ENCODE measurements at regions not wholly inside any gene's neighbourhood (a gene's known extent, or its start where the extent isn't known, plus 50 kb on each side); places are given as distances from the start of the nearest gene placed in this dataset.

DNA sequence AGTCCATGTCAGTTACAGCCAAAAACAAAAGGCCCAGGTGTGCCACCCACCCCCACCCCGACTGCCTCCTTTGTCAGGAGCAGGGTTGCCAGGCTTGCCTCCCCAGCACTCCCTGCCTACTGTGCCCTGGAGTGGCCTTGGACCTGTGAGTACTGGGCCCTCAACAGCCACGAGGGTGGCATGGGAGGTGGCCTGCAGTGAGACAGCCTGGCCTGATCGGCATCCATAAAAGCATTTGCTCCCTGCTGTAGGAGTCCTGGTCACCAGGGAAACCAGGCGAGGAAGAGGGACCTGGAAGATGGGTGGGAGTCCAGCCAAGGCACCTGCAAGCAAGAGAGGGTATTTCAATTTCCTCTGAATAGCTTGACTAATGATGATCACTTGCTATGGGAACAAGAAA, 56.4 kb upstream of the KCNMB2 start:
- no peak overlapping the region for H3K18ac ChIP-seq (ENCODE audit: low read length)
- H3K4me2 ChIP-seq (ENCODE audit: low read length) = no peak overlapping the region
- H3K56ac ChIP-seq (ENCODE audit: low read length) = no peak overlapping the region
- H3K4me1 ChIP-seq (ENCODE audit: control insufficient read depth, low read depth, low read length) = no peaks in the 10 kb centered on the region
- no peak overlapping the region for H4K8ac ChIP-seq (ENCODE audit: low read depth, low read length)
- H3K79me2 ChIP-seq (ENCODE audit: control insufficient read depth, insufficient read depth, low read length) = no peaks in the 10 kb centered on the region
- H2BK120ac ChIP-seq (ENCODE audit: low read depth, low read length) = no peak overlapping the region
- WGBS (ENCODE audit: extremely low coverage, insufficient coverage, low lambda C conversion rate) = no CpG with 5 or more reads among the region's 4 CpGs
- no peaks in the 10 kb centered on the region for H3K36me3 ChIP-seq (ENCODE audit: control insufficient read depth, insufficient read depth, low read length)
- H3K4ac ChIP-seq (ENCODE audit: low read depth, low read length) = no peak overlapping the region
- no peak overlapping the region for H3K23ac ChIP-seq (ENCODE audit: low read length)
- H3K9ac ChIP-seq (ENCODE audit: low read length) = no peak overlapping the region
- no peak overlapping the region for H2AK5ac ChIP-seq (ENCODE audit: low read length)
- no peak for DNase-seq
- H2BK5ac ChIP-seq (ENCODE audit: low read length) = no peak overlapping the region
- H2BK15ac ChIP-seq (replicated peaks; ENCODE audit: low read depth) = no peak overlapping the region
- H3K4me3 ChIP-seq (ENCODE audit: low read length) = no peak overlapping the region
- H3K79me1 ChIP-seq (ENCODE audit: low read length) = no peaks in the 10 kb centered on the region
- H3K27ac ChIP-seq (ENCODE audit: low read depth, low read length) = no peak overlapping the region
- no peak overlapping the region for H4K5ac ChIP-seq (ENCODE audit: low read length)
- H3K27me3 ChIP-seq (ENCODE audit: insufficient read depth, low read length, poor library complexity) = no peaks in the 10 kb centered on the region

DNA sequence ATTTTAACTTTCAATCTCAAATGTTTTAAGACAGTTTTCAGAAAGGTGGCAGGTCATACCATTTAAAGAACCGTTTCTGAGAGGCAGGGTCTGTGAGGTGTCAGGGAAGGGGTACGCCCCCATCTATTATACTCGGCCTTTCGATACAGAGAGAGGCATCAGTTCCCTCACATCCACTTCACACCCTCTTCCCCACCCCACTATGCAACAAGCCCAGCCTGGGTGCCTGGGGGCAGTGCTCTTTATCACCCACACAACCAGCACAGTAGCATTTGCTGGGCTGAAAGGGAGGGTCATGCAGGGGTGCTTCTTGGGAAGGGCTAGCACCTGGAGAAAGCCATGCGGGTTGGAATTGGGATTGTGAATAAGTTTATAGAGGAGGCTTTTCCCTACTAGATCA, 56.0 kb upstream of the KCNMB2 start:
- Histone ChIP-seq H2BK15ac (replicated peaks; ENCODE audit: low read depth) (no peak overlapping the region), H3K4ac (ENCODE audit: low read depth, low read length) (no peak overlapping the region), H3K36me3 (ENCODE audit: control insufficient read depth, insufficient read depth, low read length) (no peaks in the 10 kb centered on the region), H3K79me1 (ENCODE audit: low read length) (no peaks in the 10 kb centered on the region), H3K23ac (ENCODE audit: low read length) (no peak overlapping the region), H3K18ac (ENCODE audit: low read length) (no peak overlapping the region), H3K79me2 (ENCODE audit: control insufficient read depth, insufficient read depth, low read length) (no peaks in the 10 kb centered on the region), H3K56ac (ENCODE audit: low read length) (no peak overlapping the region), H3K9ac (ENCODE audit: low read length) (no peak overlapping the region), H3K4me3 (ENCODE audit: low read length) (no peak overlapping the region), H3K4me2 (ENCODE audit: low read length) (no peak overlapping the region), H4K5ac (ENCODE audit: low read length) (no peak overlapping the region), H2BK120ac (ENCODE audit: low read depth, low read length) (no peak overlapping the region), H2AK5ac (ENCODE audit: low read length) (no peak overlapping the region), H3K4me1 (ENCODE audit: control insufficient read depth, low read depth, low read length) (no peaks in the 10 kb centered on the region), H2BK5ac (ENCODE audit: low read length) (no peak overlapping the region), H4K8ac (ENCODE audit: low read depth, low read length) (no peak overlapping the region), H3K27me3 (ENCODE audit: insufficient read depth, low read length, poor library complexity) (no peaks in the 10 kb centered on the region), H3K27ac (ENCODE audit: low read depth, low read length) (no peak overlapping the region)
- WGBS (ENCODE audit: extremely low coverage, insufficient coverage, low lambda C conversion rate) = no CpG with 5 or more reads among the region's 5 CpGs
- no peak for DNase-seq

DNA sequence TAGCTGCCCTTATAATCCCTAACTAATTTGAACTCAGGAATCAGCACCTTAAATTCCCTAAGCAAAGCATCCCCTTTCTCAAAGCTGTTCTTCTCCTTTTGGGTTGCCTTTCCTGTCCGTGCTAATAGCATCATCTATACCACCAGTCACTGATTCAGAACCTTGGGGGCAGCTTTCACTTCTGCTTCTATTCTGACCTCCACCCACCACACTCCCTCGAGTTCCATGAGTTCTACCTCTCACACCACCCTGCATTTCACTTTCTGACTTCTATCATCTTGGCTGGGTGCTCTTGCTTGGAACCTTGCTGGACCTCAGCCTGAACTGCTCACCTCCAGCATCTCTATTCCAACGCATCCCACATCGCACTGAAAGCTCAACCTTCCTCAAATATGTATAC, 55.4 kb upstream of the KCNMB2 start:
- H3K79me1 ChIP-seq (ENCODE audit: low read length) = no peaks in the 10 kb centered on the region
- H4K8ac ChIP-seq (ENCODE audit: low read depth, low read length) = no peak overlapping the region
- H3K56ac ChIP-seq (ENCODE audit: low read length) = no peak overlapping the region
- no CpG with 5 or more reads among the region's 4 CpGs for WGBS (ENCODE audit: extremely low coverage, insufficient coverage, low lambda C conversion rate)
- no peak overlapping the region for H3K4ac ChIP-seq (ENCODE audit: low read depth, low read length)
- H2BK120ac ChIP-seq (ENCODE audit: low read depth, low read length) = no peak overlapping the region
- no peaks in the 10 kb centered on the region for H3K36me3 ChIP-seq (ENCODE audit: control insufficient read depth, insufficient read depth, low read length)
- H3K4me3 ChIP-seq (ENCODE audit: low read length) = no peak overlapping the region
- DNase-seq = no peak
- H2BK5ac ChIP-seq (ENCODE audit: low read length) = no peak overlapping the region
- no peak overlapping the region for H2AK5ac ChIP-seq (ENCODE audit: low read length)
- no peak overlapping the region for H3K18ac ChIP-seq (ENCODE audit: low read length)
- no peak overlapping the region for H3K9ac ChIP-seq (ENCODE audit: low read length)
- H4K5ac ChIP-seq (ENCODE audit: low read length) = no peak overlapping the region
- H3K27me3 ChIP-seq (ENCODE audit: insufficient read depth, low read length, poor library complexity) = no peaks in the 10 kb centered on the region
- H3K27ac ChIP-seq (ENCODE audit: low read depth, low read length) = no peak overlapping the region
- H3K4me1 ChIP-seq (ENCODE audit: control insufficient read depth, low read depth, low read length) = no peaks in the 10 kb centered on the region
- H2BK15ac ChIP-seq (replicated peaks; ENCODE audit: low read depth) = no peak overlapping the region
- no peak overlapping the region for H3K4me2 ChIP-seq (ENCODE audit: low read length)
- no peaks in the 10 kb centered on the region for H3K79me2 ChIP-seq (ENCODE audit: control insufficient read depth, insufficient read depth, low read length)
- no peak overlapping the region for H3K23ac ChIP-seq (ENCODE audit: low read length)

DNA sequence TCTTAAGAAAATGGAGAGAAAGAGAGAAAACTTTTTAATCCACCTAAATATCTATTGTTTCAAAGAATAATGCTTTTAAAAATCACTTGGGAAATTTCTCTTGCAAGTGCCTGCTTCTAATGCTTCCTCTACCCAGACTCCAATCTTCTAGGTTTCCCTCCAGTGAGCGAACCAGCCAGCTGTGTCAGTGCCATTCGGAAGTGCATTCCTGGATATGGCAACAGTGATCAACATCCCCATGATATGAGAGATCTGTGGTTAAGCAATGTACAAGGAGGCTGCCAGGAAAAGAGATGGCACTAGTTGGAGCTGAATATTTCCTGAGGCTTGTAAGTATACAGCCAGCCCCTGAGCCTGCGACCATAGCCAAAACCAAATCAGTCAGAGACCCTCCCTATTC, 53.3 kb upstream of the KCNMB2 start:
- no peaks in the 10 kb centered on the region for H3K27me3 ChIP-seq (ENCODE audit: insufficient read depth, low read length, poor library complexity)

DNA sequence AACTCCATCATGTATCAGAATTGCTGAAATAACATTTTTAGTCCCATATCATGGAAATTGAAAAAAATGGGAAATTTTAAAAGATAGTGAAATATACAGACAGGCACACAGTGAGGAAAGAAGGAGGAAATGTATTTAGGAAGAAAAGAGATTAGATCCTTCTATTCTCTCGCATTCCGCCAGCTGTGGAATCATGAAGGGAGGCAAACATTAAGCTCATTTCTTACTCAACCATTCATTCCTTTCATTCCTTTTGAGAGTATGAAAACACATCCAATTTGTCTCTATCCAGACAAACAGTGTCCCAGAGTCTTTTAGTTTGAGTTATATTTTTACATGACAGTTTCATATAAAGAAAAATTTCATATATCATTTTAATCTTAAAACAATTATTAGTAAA, 52.5 kb upstream of the KCNMB2 start:
- H3K4ac ChIP-seq (ENCODE audit: low read depth, low read length) = no peak overlapping the region
- DNase-seq = no peak
- no peaks in the 10 kb centered on the region for H3K27me3 ChIP-seq (ENCODE audit: insufficient read depth, low read length, poor library complexity)
- H3K27ac ChIP-seq (ENCODE audit: low read depth, low read length) = no peak overlapping the region
- H2BK15ac ChIP-seq (replicated peaks; ENCODE audit: low read depth) = no peak overlapping the region
- no peak overlapping the region for H4K8ac ChIP-seq (ENCODE audit: low read depth, low read length)
- no peak overlapping the region for H3K56ac ChIP-seq (ENCODE audit: low read length)
- H3K4me2 ChIP-seq (ENCODE audit: low read length) = no peak overlapping the region
- H3K79me1 ChIP-seq (ENCODE audit: low read length) = no peaks in the 10 kb centered on the region
- no peak overlapping the region for H3K4me3 ChIP-seq (ENCODE audit: low read length)
- no peaks in the 10 kb centered on the region for H3K36me3 ChIP-seq (ENCODE audit: control insufficient read depth, insufficient read depth, low read length)
- H3K79me2 ChIP-seq (ENCODE audit: control insufficient read depth, insufficient read depth, low read length) = no peaks in the 10 kb centered on the region
- H3K23ac ChIP-seq (ENCODE audit: low read length) = no peak overlapping the region
- no peak overlapping the region for H2AK5ac ChIP-seq (ENCODE audit: low read length)
- WGBS (ENCODE audit: extremely low coverage, insufficient coverage, low lambda C conversion rate) = no CpG with 5 or more reads among the region's 2 CpGs
- H3K4me1 ChIP-seq (ENCODE audit: control insufficient read depth, low read depth, low read length) = peaks cover 2% of the 10 kb centered on the region
- H4K5ac ChIP-seq (ENCODE audit: low read length) = no peak overlapping the region
- H2BK5ac ChIP-seq (ENCODE audit: low read length) = no peak overlapping the region
- no peak overlapping the region for H2BK120ac ChIP-seq (ENCODE audit: low read depth, low read length)
- H3K9ac ChIP-seq (ENCODE audit: low read length) = no peak overlapping the region
- no peak overlapping the region for H3K18ac ChIP-seq (ENCODE audit: low read length)

More for the DNA sequence above, 53.3 kb upstream of the KCNMB2 start:
- peaks cover 2% of the 10 kb centered on the region for H3K4me1 ChIP-seq (ENCODE audit: control insufficient read depth, low read depth, low read length)
- no peak overlapping the region for H2BK5ac ChIP-seq (ENCODE audit: low read length)
- no peak overlapping the region for H3K56ac ChIP-seq (ENCODE audit: low read length)
- DNase-seq = no peak
- H3K79me1 ChIP-seq (ENCODE audit: low read length) = no peaks in the 10 kb centered on the region
- no peak overlapping the region for H2BK120ac ChIP-seq (ENCODE audit: low read depth, low read length)
- H3K4me2 ChIP-seq (ENCODE audit: low read length) = no peak overlapping the region
- H3K36me3 ChIP-seq (ENCODE audit: control insufficient read depth, insufficient read depth, low read length) = no peaks in the 10 kb centered on the region
- H4K5ac ChIP-seq (ENCODE audit: low read length) = no peak overlapping the region
- no peak overlapping the region for H3K4ac ChIP-seq (ENCODE audit: low read depth, low read length)
- H3K27ac ChIP-seq (ENCODE audit: low read depth, low read length) = no peak overlapping the region
- no peak overlapping the region for H3K9ac ChIP-seq (ENCODE audit: low read length)
- no peak overlapping the region for H2BK15ac ChIP-seq (replicated peaks; ENCODE audit: low read depth)
- H3K18ac ChIP-seq (ENCODE audit: low read length) = no peak overlapping the region
- H3K4me3 ChIP-seq (ENCODE audit: low read length) = no peak overlapping the region
- H3K79me2 ChIP-seq (ENCODE audit: control insufficient read depth, insufficient read depth, low read length) = no peaks in the 10 kb centered on the region
- WGBS (ENCODE audit: extremely low coverage, insufficient coverage, low lambda C conversion rate) = no CpG with 5 or more reads among the region's 3 CpGs
- no peak overlapping the region for H2AK5ac ChIP-seq (ENCODE audit: low read length)
- no peak overlapping the region for H4K8ac ChIP-seq (ENCODE audit: low read depth, low read length)
- H3K23ac ChIP-seq (ENCODE audit: low read length) = no peak overlapping the region

DNA sequence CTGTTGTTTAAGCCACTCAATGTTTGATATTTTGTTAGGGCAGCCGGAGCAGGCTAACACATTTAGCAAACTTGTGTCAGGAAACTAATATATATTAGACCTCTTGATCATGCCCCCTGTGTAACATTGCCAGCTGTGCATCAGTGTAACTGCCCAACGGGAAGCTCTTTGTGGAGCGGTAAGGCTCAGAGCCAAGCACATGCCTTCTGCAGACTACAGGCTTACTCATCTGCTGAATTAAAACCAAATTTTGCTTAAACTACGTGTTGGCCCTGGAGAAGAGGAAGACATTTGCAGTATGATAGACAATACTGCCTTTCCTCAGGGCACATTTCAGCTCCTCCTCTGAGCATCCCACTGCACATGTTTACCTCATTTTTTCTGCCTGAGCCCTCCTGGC, 50.5 kb upstream of the KCNMB2 start:
- H2AK5ac ChIP-seq (ENCODE audit: low read length) = no peak overlapping the region
- no peaks in the 10 kb centered on the region for H3K27me3 ChIP-seq (ENCODE audit: insufficient read depth, low read length, poor library complexity)
- H3K4me2 ChIP-seq (ENCODE audit: low read length) = no peak overlapping the region
- H3K23ac ChIP-seq (ENCODE audit: low read length) = no peak overlapping the region
- H2BK5ac ChIP-seq (ENCODE audit: low read length) = no peak overlapping the region
- no peak overlapping the region for H3K4me3 ChIP-seq (ENCODE audit: low read length)
- no peaks in the 10 kb centered on the region for H3K79me2 ChIP-seq (ENCODE audit: control insufficient read depth, insufficient read depth, low read length)
- DNase-seq = no peak
- H4K5ac ChIP-seq (ENCODE audit: low read length) = no peak overlapping the region
- H3K4ac ChIP-seq (ENCODE audit: low read depth, low read length) = no peak overlapping the region
- no peak overlapping the region for H4K8ac ChIP-seq (ENCODE audit: low read depth, low read length)
- no peaks in the 10 kb centered on the region for H3K36me3 ChIP-seq (ENCODE audit: control insufficient read depth, insufficient read depth, low read length)
- WGBS (ENCODE audit: extremely low coverage, insufficient coverage, low lambda C conversion rate) = no CpG with 5 or more reads among the region's 4 CpGs
- H3K79me1 ChIP-seq (ENCODE audit: low read length) = no peaks in the 10 kb centered on the region
- H3K18ac ChIP-seq (ENCODE audit: low read length) = no peak overlapping the region
- no peak overlapping the region for H2BK120ac ChIP-seq (ENCODE audit: low read depth, low read length)
- H2BK15ac ChIP-seq (replicated peaks; ENCODE audit: low read depth) = no peak overlapping the region
- no peak overlapping the region for H3K27ac ChIP-seq (ENCODE audit: low read depth, low read length)
- peaks cover 2% of the 10 kb centered on the region for H3K4me1 ChIP-seq (ENCODE audit: control insufficient read depth, low read depth, low read length)
- H3K56ac ChIP-seq (ENCODE audit: low read length) = no peak overlapping the region
- H3K9ac ChIP-seq (ENCODE audit: low read length) = no peak overlapping the region

Measured in mesendoderm (in vitro differentiated cells).